ENCODE measurements at regions not wholly inside any gene's neighbourhood (a gene's known extent, or its start where the extent isn't known, plus 50 kb on each side); places are given as distances from the start of the nearest gene placed in this dataset.

GRCh38 chr21:27649323-27649722 lies 682.4 kb upstream of the ADAMTS5 start:
- TF ChIP-seq CTCF (IDR thresholded peaks at IDR 0.05) (no peak), POLR2A (IDR thresholded peaks at IDR 0.05) (no peak)
